GM23248 (cell line): ENCODE measurements at regions not wholly inside any gene's neighbourhood (a gene's known extent, or its start where the extent isn't known, plus 50 kb on each side); places are given as distances from the start of the nearest gene placed in this dataset.

Source experiments
- EZH2 ChIP-seq: fragments of 200-600 bp; sonication (generic); IDR thresholded peaks from 2 replicates; pipeline ENCODE4 v1.6.1; 2018; ENCODE audit warnings: antibody characterized with exemption, mild to moderate bottlenecking; ENCODE audit not compliant: insufficient read depth, poor library complexity, severe bottlenecking
- EZH2phosphoT487 ChIP-seq: fragments of 200-600 bp; sonication (generic); IDR thresholded peaks from 2 replicates; pipeline ENCODE4 v1.6.1; 2018; ENCODE audit warnings: antibody characterized with exemption, moderate library complexity, mild to moderate bottlenecking, low read depth; ENCODE audit not compliant: insufficient read depth

GRCh38 chr15:23913635-23914034 lies 226.5 kb upstream of the NDN start:
- TF ChIP-seq EZH2, result no peak
- TF ChIP-seq EZH2phosphoT487, result no peak
